GM18502 (cell line): ENCODE measurements at regions not wholly inside any gene's neighbourhood (a gene's known extent, or its start where the extent isn't known, plus 50 kb on each side); places are given as distances from the start of the nearest gene placed in this dataset.
A peak's percentile ranks its signal among the peaks of the same experiment; 100 is the strongest.

Experiments used
- ATAC-seq: cut with Tn5 transposase; IDR thresholded peaks from one replicate; pipeline ENCODE4 v1.9.1; 2021; ENCODE audit warnings: mild to moderate bottlenecking; ENCODE audit not compliant: unreplicated experiment, poor library complexity

GRCh38 chr21:17903929-17904639 is 84.9 kb upstream of the C21orf91 start:
- no peak for ATAC-seq

GRCh38 chr21:17903029-17903806 is 84.1 kb upstream of the C21orf91 start:
- ATAC-seq = peak; percentile 41

- no peak for ATAC-seq
These were observed 82.4 kb upstream of the C21orf91 start for GRCh38 chr21:17901458-17902079.

GRCh38 chr21:17900990-17901385 is 81.8 kb upstream of the C21orf91 start:
- ATAC-seq = no peak

GRCh38 chr21:17900281-17900989 is 81.3 kb upstream of the C21orf91 start:
- ATAC-seq = no peak

GRCh38 chr21:17889171-17889570 is 70.0 kb upstream of the C21orf91 start:
- ATAC-seq = no peak

GRCh38 chr21:17869115-17869514 is 50.0 kb upstream of the C21orf91 start:
- no peak for ATAC-seq
